Trophoblast cell (in vitro differentiated cells and primary cell): ENCODE measurements at regions not wholly inside any gene's neighbourhood (a gene's known extent, or its start where the extent isn't known, plus 50 kb on each side); places are given as distances from the start of the nearest gene placed in this dataset.

Experiments used
- DNase-seq, 2 donors: peaks; one replicate each; pipeline ENCODE4 v3.0.0-alpha.2; 2016
- H2AFZ ChIP-seq: 2 replicates; pipeline ENCODE4 v1.6.1; 2013; ENCODE audit warnings: low read length, moderate library complexity, mild to moderate bottlenecking; ENCODE audit not compliant: insufficient read depth, poor library complexity
- H2AK5ac ChIP-seq: 2 replicates; pipeline ENCODE4 v1.6.1; 2013; ENCODE audit warnings: mild to moderate bottlenecking, low read length
- H2BK120ac ChIP-seq: 2 replicates; pipeline ENCODE4 v1.6.1; 2013; ENCODE audit warnings: low read length, mild to moderate bottlenecking, moderate library complexity; ENCODE audit not compliant: insufficient read depth, poor library complexity
- H2BK12ac ChIP-seq: 2 replicates; pipeline ENCODE4 v1.6.1; 2013; ENCODE audit warnings: mild to moderate bottlenecking, low read length, moderate library complexity
- H2BK5ac ChIP-seq: 2 replicates; pipeline ENCODE4 v1.6.1; 2013; ENCODE audit warnings: low read length, low read depth, moderate library complexity, mild to moderate bottlenecking; ENCODE audit not compliant: poor library complexity
- H3K14ac ChIP-seq: 2 replicates; pipeline ENCODE4 v1.6.1; 2013; ENCODE audit warnings: mild to moderate bottlenecking, low read length
- H3K18ac ChIP-seq: 2 replicates; pipeline ENCODE4 v1.6.1; 2013; ENCODE audit warnings: mild to moderate bottlenecking, low read length
- H3K23ac ChIP-seq: 2 replicates; pipeline ENCODE4 v1.6.1; 2013; ENCODE audit warnings: low read length
- H3K27ac ChIP-seq: 2 replicates; pipeline ENCODE4 v1.5.1; 2013; ENCODE audit warnings: low read depth, mild to moderate bottlenecking, inconsistent platforms, low read length, moderate library complexity
- H3K27me3 ChIP-seq: 2 replicates; pipeline ENCODE4 v1.6.1; 2013; ENCODE audit warnings: inconsistent platforms, mild to moderate bottlenecking, low read length, moderate library complexity; ENCODE audit not compliant: insufficient read depth
- H3K36me3 ChIP-seq, 2 experiments: 1 replicate in 1 of 2; 2 replicates in 1 of 2; pipeline ENCODE4 v1.6.1; 2013; ENCODE audit warnings: low read length in 2 of 2, mild to moderate bottlenecking in 2 of 2, moderate library complexity in 1 of 2; ENCODE audit not compliant: insufficient read depth in 2 of 2, control insufficient read depth in 1 of 2
- H3K4ac ChIP-seq: 2 replicates; pipeline ENCODE4 v1.6.1; 2013; ENCODE audit warnings: low read depth, mild to moderate bottlenecking, low read length, moderate library complexity
- H3K4me1 ChIP-seq, 2 experiments: 1 replicate in 1 of 2; 2 replicates in 1 of 2; pipeline ENCODE4 v1.6.1; 2013; ENCODE audit warnings: low read length in 2 of 2, mild to moderate bottlenecking in 2 of 2, moderate library complexity in 1 of 2; ENCODE audit not compliant: insufficient read depth in 2 of 2, control insufficient read depth in 1 of 2
- H3K4me2 ChIP-seq: 2 replicates; pipeline ENCODE4 v1.6.1; 2013; ENCODE audit warnings: inconsistent platforms, mild to moderate bottlenecking, low read length, moderate library complexity
- H3K4me3 ChIP-seq: 2 replicates; pipeline ENCODE4 v1.5.1; 2013; ENCODE audit warnings: mild to moderate bottlenecking, low read depth, low read length, inconsistent platforms
- H3K79me1 ChIP-seq: one replicate; pipeline ENCODE4 v1.6.1; 2013; ENCODE audit warnings: low read length
- H3K79me2 ChIP-seq: 2 replicates; pipeline ENCODE4 v1.6.1; 2013; ENCODE audit warnings: low read length, mild to moderate bottlenecking; ENCODE audit not compliant: control insufficient read depth, insufficient read depth, poor library complexity
- H3K9ac ChIP-seq: 2 replicates; pipeline ENCODE4 v1.6.1; 2013; ENCODE audit warnings: mild to moderate bottlenecking, low read length
- H3K9me3 ChIP-seq: 2 replicates; pipeline ENCODE4 v1.6.1; 2013; ENCODE audit warnings: low read depth, mild to moderate bottlenecking, control low read depth, inconsistent platforms, low read length; ENCODE audit not compliant: insufficient read depth
- H4K12ac ChIP-seq: 2 replicates; pipeline ENCODE4 v1.6.1; 2013; ENCODE audit warnings: low read depth, mild to moderate bottlenecking, low read length, moderate library complexity
- H4K8ac ChIP-seq: 2 replicates; pipeline ENCODE4 v1.6.1; 2013; ENCODE audit warnings: low read depth, mild to moderate bottlenecking, low read length, moderate library complexity
- H4K91ac ChIP-seq: one replicate; pipeline ENCODE4 v1.6.1; 2013; ENCODE audit warnings: low read depth, mild to moderate bottlenecking, low read length, moderate library complexity
- WGBS: extraction: QIAGEN DNeasy Blood & Tissue Kit; methylation state at CpG from one replicate; pipeline ENCODE4 v1.1.7; 2013; ENCODE audit warnings: missing lambda C conversion rate; ENCODE audit not compliant: insufficient read length, insufficient coverage; ENCODE audit errors: extremely low coverage; 5-methylcytosine and 5-hydroxymethylcytosine counted together

DNA sequence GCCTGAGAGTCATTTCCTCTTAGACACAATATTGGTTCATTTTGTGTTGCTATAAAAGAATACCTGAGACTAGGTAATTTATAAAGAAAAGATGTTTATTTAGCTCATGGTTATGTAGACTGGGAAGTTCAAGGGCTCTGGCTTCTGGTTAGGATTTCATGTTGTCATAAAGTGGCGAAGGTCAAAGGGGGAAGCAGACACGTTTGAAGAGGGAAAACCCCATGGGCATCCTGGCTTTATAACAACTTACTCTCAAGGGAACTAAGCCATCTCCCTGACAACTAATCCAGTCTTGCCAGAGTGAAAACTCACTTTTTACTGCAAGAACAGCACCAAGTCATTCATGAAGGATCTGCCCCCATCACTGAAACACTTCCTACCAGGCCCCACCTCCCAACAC is 89.7 kb upstream of the RNF152 start:
- H3K4ac ChIP-seq: no peak overlapping the region

DNA sequence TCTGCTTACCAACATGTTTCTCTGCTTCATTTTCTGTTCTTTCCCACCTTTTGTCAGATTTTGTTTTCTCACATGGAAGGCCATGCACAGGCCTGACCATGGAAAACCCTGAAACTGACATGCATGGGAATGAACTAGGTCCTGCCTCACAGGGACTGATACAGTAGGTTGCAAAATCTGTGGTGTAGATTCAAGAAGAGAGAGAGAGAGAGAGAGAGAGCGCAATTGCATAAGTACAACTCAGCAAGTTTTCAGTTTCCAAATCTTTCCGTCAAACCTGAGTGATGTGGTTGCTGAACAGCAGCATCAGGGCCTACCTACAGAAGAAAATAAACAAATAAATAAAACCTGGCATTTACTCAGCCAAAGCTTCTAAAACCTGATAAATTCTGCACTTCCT is 87.5 kb upstream of the RNF152 start:
- H3K36me3 ChIP-seq: no peaks in the 10 kb centered on the region

More for the DNA sequence above, 89.7 kb upstream of the RNF152 start:
- H2BK120ac ChIP-seq: no peak overlapping the region
- no CpG with 5 or more reads among the region's 2 CpGs for WGBS
- H3K9ac ChIP-seq: no peak overlapping the region
- H2AFZ ChIP-seq: no peak overlapping the region
- no peaks in the 10 kb centered on the region for H3K79me1 ChIP-seq
- no peak overlapping the region for H4K8ac ChIP-seq
- no peak overlapping the region for H4K12ac ChIP-seq
- H3K27ac ChIP-seq: no peak overlapping the region
- no peaks in the 10 kb centered on the region for H3K36me3 ChIP-seq
- no peak overlapping the region for H4K91ac ChIP-seq
- H3K18ac ChIP-seq: no peak overlapping the region
- H3K14ac ChIP-seq: no peak overlapping the region
- H2BK5ac ChIP-seq: no peak overlapping the region
- no peak overlapping the region for H3K4me3 ChIP-seq
- H3K27me3 ChIP-seq: no peaks in the 10 kb centered on the region
- H3K79me2 ChIP-seq: no peaks in the 10 kb centered on the region
- H3K9me3 ChIP-seq: no peaks in the 10 kb centered on the region
- H2BK12ac ChIP-seq: peak overlapping the region; percentile 49
- no peak overlapping the region for H3K4me2 ChIP-seq
- no peaks in the 10 kb centered on the region for H3K4me1 ChIP-seq
- no peak overlapping the region for H2AK5ac ChIP-seq
- no peak overlapping the region for H3K23ac ChIP-seq
- DNase-seq: no peak

DNA sequence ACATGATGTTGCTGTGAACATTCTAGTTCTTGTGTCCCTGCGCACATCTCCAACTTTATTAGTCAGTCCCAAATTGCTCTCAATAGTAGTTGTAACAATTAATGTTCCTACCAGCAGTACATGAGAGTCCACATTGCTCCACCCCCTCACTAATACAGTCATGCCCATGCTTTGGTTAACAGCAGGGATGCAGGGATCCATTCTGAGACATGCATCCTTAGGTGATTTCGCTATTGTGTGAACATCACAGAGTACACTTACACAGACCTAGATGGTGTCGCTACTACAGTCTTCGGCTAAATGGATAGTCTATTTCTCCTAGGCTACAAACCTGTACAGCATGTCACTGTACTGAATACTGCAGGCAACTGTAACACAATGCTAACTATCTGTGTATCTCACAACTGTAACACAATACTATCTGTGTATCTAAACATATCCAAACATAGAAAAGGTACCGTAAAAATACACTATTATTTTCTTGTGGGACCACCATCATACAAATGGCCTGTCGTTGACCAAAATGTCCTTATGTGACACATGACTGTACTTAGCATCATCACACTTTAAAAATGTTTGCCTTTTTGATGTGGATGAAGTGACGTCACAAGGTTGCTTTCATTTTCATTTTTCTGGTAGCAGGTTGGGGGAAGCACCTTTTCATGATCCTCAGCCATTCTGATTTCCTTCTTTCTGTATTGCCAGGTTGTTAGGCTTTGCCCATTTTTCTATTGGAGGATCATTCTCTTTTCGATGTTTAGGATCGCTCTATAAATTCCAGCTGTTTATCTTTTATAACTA is 82.9 kb upstream of the RNF152 start:
- Histone ChIP-seq H2AFZ (no peak overlapping the region), H3K9ac (no peak overlapping the region), H2BK120ac (no peak overlapping the region), H2BK12ac (no peak overlapping the region), H3K18ac (no peak overlapping the region), H3K27me3 (no peaks in the 10 kb centered on the region), H3K4me2 (no peak overlapping the region), H3K79me2 (no peaks in the 10 kb centered on the region), H3K79me1 (no peaks in the 10 kb centered on the region), H2BK5ac (no peak overlapping the region), H4K91ac (no peak overlapping the region), H2AK5ac (no peak overlapping the region), H4K12ac (no peak overlapping the region), H3K4me3 (no peak overlapping the region), H3K4ac (no peak overlapping the region), H3K27ac (no peak overlapping the region), H3K23ac (peak overlapping the region; percentile 8), H3K9me3 (no peaks in the 10 kb centered on the region), H3K4me1 (no peaks in the 10 kb centered on the region), H4K8ac (no peak overlapping the region), H3K14ac (no peak overlapping the region), H3K36me3 (no peaks in the 10 kb centered on the region)
- peak in 1 of 2 donors; percentile 14 for DNase-seq
- no CpG with 5 or more reads among the region's 9 CpGs for WGBS

More for the DNA sequence above, 87.5 kb upstream of the RNF152 start:
- H3K79me1 ChIP-seq: no peaks in the 10 kb centered on the region
- no peak overlapping the region for H3K9ac ChIP-seq
- no peak overlapping the region for H3K18ac ChIP-seq
- no peak overlapping the region for H2BK5ac ChIP-seq
- no peak overlapping the region for H4K91ac ChIP-seq
- DNase-seq: no peak
- no peaks in the 10 kb centered on the region for H3K27me3 ChIP-seq
- H3K23ac ChIP-seq: peak overlapping the region; percentile 44
- H3K27ac ChIP-seq: no peak overlapping the region
- no peak overlapping the region for H2AK5ac ChIP-seq
- no peak overlapping the region for H2AFZ ChIP-seq
- H3K9me3 ChIP-seq: no peaks in the 10 kb centered on the region
- no peak overlapping the region for H3K14ac ChIP-seq
- no peak overlapping the region for H2BK120ac ChIP-seq
- H2BK12ac ChIP-seq: no peak overlapping the region
- no peak overlapping the region for H3K4me2 ChIP-seq
- H3K4me1 ChIP-seq: no peaks in the 10 kb centered on the region
- no CpG with 5 or more reads among the region's 2 CpGs for WGBS
- no peak overlapping the region for H4K12ac ChIP-seq
- no peak overlapping the region for H3K4ac ChIP-seq
- no peaks in the 10 kb centered on the region for H3K79me2 ChIP-seq
- H4K8ac ChIP-seq: no peak overlapping the region
- no peak overlapping the region for H3K4me3 ChIP-seq

- no CpG with 5 or more reads among the region's 6 CpGs for WGBS
- Histone ChIP-seq H3K9me3 (no peaks in the 10 kb centered on the region), H3K27me3 (no peaks in the 10 kb centered on the region), H3K9ac (no peak overlapping the region), H3K36me3 (no peaks in the 10 kb centered on the region), H4K8ac (no peak overlapping the region), H2AFZ (no peak overlapping the region), H3K4me2 (no peak overlapping the region), H3K4me3 (no peak overlapping the region), H3K4ac (no peak overlapping the region), H2BK5ac (no peak overlapping the region), H3K14ac (no peak overlapping the region), H3K23ac (no peak overlapping the region), H3K18ac (no peak overlapping the region), H4K12ac (no peak overlapping the region), H3K79me1 (no peaks in the 10 kb centered on the region), H3K27ac (no peak overlapping the region), H2BK12ac (no peak overlapping the region), H3K4me1 (no peaks in the 10 kb centered on the region), H2AK5ac (no peak overlapping the region), H2BK120ac (no peak overlapping the region), H4K91ac (no peak overlapping the region), H3K79me2 (no peaks in the 10 kb centered on the region)
- DNase-seq: no peak
These were observed 80.7 kb upstream of the RNF152 start for GRCh38 chr18:61973273-61974115.
